Fibroblast of lung (primary cell): ENCODE measurements at regions not wholly inside any gene's neighbourhood (a gene's known extent, or its start where the extent isn't known, plus 50 kb on each side); places are given as distances from the start of the nearest gene placed in this dataset.

ENCODE experiments used
- DNase-seq, 2 donors: peaks; one replicate each; pipeline versions ENCODE4 v3.0.0 to v3.0.0-alpha.2; 2010; ENCODE audit warnings: low read depth in 2 of 2
- H2AFZ ChIP-seq: 2 replicates; pipeline ENCODE4 v1.5.1; 2012; ENCODE audit warnings: low read length, control low read depth, inconsistent platforms
- H3K27ac ChIP-seq: 2 replicates; pipeline ENCODE4 v1.5.1; 2011; ENCODE audit warnings: low read length, control low read depth; ENCODE audit not compliant: insufficient read depth
- H3K27me3 ChIP-seq: 2 replicates; pipeline ENCODE4 v1.5.1; 2011; ENCODE audit warnings: mild to moderate bottlenecking, low read length; ENCODE audit not compliant: control insufficient read depth, insufficient read depth
- H3K36me3 ChIP-seq: 2 replicates; pipeline ENCODE4 v1.5.1; 2011; ENCODE audit warnings: low read length; ENCODE audit not compliant: control insufficient read depth, insufficient read depth
- H3K4me1 ChIP-seq: 2 replicates; pipeline ENCODE4 v1.5.1; 2011; ENCODE audit warnings: low read length; ENCODE audit not compliant: control insufficient read depth, insufficient read depth; ENCODE audit errors: extremely low read depth
- H3K4me2 ChIP-seq: 2 replicates; pipeline ENCODE4 v1.5.1; 2011; ENCODE audit warnings: low read length, control low read depth; ENCODE audit not compliant: insufficient read depth; ENCODE audit errors: extremely low read depth
- H3K4me3 ChIP-seq, 4 experiments: fragments of 200-600 bp in 1 of 4; sonication (generic) in 1 of 4; replicated peaks in 1 of 4; 2 replicates each; pipeline ENCODE4 v1.5.1; 2011 to 2016; ENCODE audit warnings: low read length in 4 of 4, low read depth in 3 of 4, mild to moderate bottlenecking in 3 of 4, control low read depth in 2 of 4, inconsistent platforms in 1 of 4, mixed read lengths in 1 of 4; ENCODE audit not compliant: insufficient read depth in 1 of 4; ENCODE audit errors: control extremely low read depth in 1 of 4
- H3K79me2 ChIP-seq: 2 replicates; pipeline ENCODE4 v1.5.1; 2012; ENCODE audit warnings: mild to moderate bottlenecking, low read length, inconsistent platforms; ENCODE audit not compliant: control insufficient read depth, insufficient read depth
- H3K9ac ChIP-seq: 2 replicates; pipeline ENCODE4 v1.5.1; 2011; ENCODE audit warnings: mild to moderate bottlenecking, low read length, control low read depth; ENCODE audit not compliant: insufficient read depth
- H3K9me3 ChIP-seq: 2 replicates; pipeline ENCODE4 v1.5.1; 2012; ENCODE audit warnings: low read depth, low read length; ENCODE audit not compliant: control insufficient read depth, insufficient read depth
- H4K20me1 ChIP-seq: 2 replicates; pipeline ENCODE4 v1.5.1; 2011; ENCODE audit warnings: low read length; ENCODE audit not compliant: control insufficient read depth, insufficient read depth; ENCODE audit errors: extremely low read depth
- EZH2 ChIP-seq: IDR thresholded peaks from 2 replicates; pipeline ENCODE4 v1.5.1; 2012; ENCODE audit warnings: low read length, control low read depth, mild to moderate bottlenecking; ENCODE audit errors: missing control alignments
- TF ChIP-seq, protein P1 (sequence below), 2 donors: IDR thresholded peaks in 1 of 2; conservative IDR thresholded peaks in 1 of 2; 1 replicate in 1 of 2; 2 replicates in 1 of 2; pipeline ENCODE4 v1.5.1; 2011 to 2012; ENCODE audit warnings: low read length in 2 of 2, control low read depth in 1 of 2, inconsistent platforms in 1 of 2, low read depth in 1 of 2, mild to moderate bottlenecking in 1 of 2

GRCh38 chr4:176963121-176963520 is 170.4 kb upstream of the VEGFC start:
- Histone ChIP-seq H3K9ac (no peak overlapping the region), H3K4me1 (no peaks in the 10 kb centered on the region), H3K4me2 (no peak overlapping the region), H4K20me1 (no peaks in the 10 kb centered on the region), H3K27me3 (no peaks in the 10 kb centered on the region), H3K79me2 (no peaks in the 10 kb centered on the region), H3K4me3 (no peak overlapping the region), H3K36me3 (no peaks in the 10 kb centered on the region), H3K9me3 (no peaks in the 10 kb centered on the region), H2AFZ (peak overlapping the region; percentile 12), H3K27ac (no peak overlapping the region)
- TF ChIP-seq, protein P1, sequence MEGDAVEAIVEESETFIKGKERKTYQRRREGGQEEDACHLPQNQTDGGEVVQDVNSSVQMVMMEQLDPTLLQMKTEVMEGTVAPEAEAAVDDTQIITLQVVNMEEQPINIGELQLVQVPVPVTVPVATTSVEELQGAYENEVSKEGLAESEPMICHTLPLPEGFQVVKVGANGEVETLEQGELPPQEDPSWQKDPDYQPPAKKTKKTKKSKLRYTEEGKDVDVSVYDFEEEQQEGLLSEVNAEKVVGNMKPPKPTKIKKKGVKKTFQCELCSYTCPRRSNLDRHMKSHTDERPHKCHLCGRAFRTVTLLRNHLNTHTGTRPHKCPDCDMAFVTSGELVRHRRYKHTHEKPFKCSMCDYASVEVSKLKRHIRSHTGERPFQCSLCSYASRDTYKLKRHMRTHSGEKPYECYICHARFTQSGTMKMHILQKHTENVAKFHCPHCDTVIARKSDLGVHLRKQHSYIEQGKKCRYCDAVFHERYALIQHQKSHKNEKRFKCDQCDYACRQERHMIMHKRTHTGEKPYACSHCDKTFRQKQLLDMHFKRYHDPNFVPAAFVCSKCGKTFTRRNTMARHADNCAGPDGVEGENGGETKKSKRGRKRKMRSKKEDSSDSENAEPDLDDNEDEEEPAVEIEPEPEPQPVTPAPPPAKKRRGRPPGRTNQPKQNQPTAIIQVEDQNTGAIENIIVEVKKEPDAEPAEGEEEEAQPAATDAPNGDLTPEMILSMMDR (conservative IDR thresholded peaks at IDR 0.05 in 1 of 2, IDR thresholded peaks at IDR 0.05 in 1 of 2; ENCODE audit: low read depth in 1 of 2, low read length in 2 of 2) = no peak
- no peak for TF ChIP-seq EZH2
- DNase-seq = no peak

GRCh38 chr4:176964116-176964691 is 171.5 kb upstream of the VEGFC start:
- Histone ChIP-seq H3K9ac (no peak overlapping the region), H3K36me3 (no peaks in the 10 kb centered on the region), H3K27ac (no peak overlapping the region), H3K9me3 (no peaks in the 10 kb centered on the region), H3K4me1 (no peaks in the 10 kb centered on the region), H2AFZ (no peak overlapping the region), H3K4me2 (no peak overlapping the region), H3K27me3 (no peaks in the 10 kb centered on the region), H3K4me3 (no peak overlapping the region), H4K20me1 (no peaks in the 10 kb centered on the region), H3K79me2 (no peaks in the 10 kb centered on the region)
- TF ChIP-seq EZH2 = no peak
- TF ChIP-seq, protein P1 (conservative IDR thresholded peaks at IDR 0.05 in 1 of 2, IDR thresholded peaks at IDR 0.05 in 1 of 2; ENCODE audit: low read depth in 1 of 2, low read length in 2 of 2) = peak; percentile 12 to 23
- DNase-seq = no peak

- Histone ChIP-seq H2AFZ (no peak overlapping the region), H3K79me2 (no peaks in the 10 kb centered on the region), H4K20me1 (no peaks in the 10 kb centered on the region), H3K27me3 (no peaks in the 10 kb centered on the region), H3K4me1 (no peaks in the 10 kb centered on the region), H3K9ac (no peak overlapping the region), H3K4me3 (no peak overlapping the region), H3K27ac (no peak overlapping the region), H3K4me2 (no peak overlapping the region), H3K9me3 (no peaks in the 10 kb centered on the region), H3K36me3 (no peaks in the 10 kb centered on the region)
- DNase-seq = no peak
- TF ChIP-seq, protein P1 (conservative IDR thresholded peaks at IDR 0.05 in 1 of 2, IDR thresholded peaks at IDR 0.05 in 1 of 2; ENCODE audit: low read depth in 1 of 2, low read length in 2 of 2) = no peak
Observed at GRCh38 chr4:176967586-176967985, 174.9 kb upstream of the VEGFC start.
